Mammary epithelial cell (primary cell): ENCODE measurements at regions not wholly inside any gene's neighbourhood (a gene's known extent, or its start where the extent isn't known, plus 50 kb on each side); places are given as distances from the start of the nearest gene placed in this dataset.

ENCODE experiments used
- EZH2 ChIP-seq: IDR thresholded peaks from 2 replicates; pipeline ENCODE4 v1.6.1; 2012; ENCODE audit warnings: low read length, inconsistent platforms, borderline replicate concordance
- TF ChIP-seq, protein P1 (sequence below), 2 donors: IDR thresholded peaks in 1 of 2; conservative IDR thresholded peaks in 1 of 2; 2 replicates each; pipeline ENCODE4 v1.5.1; 2011 to 2012; ENCODE audit warnings: inconsistent platforms in 2 of 2, low read length in 2 of 2, mild to moderate bottlenecking in 2 of 2, control low read depth in 1 of 2, low read depth in 1 of 2; ENCODE audit not compliant: insufficient read depth in 1 of 2; ENCODE audit errors: extremely low read depth in 1 of 2

DNA sequence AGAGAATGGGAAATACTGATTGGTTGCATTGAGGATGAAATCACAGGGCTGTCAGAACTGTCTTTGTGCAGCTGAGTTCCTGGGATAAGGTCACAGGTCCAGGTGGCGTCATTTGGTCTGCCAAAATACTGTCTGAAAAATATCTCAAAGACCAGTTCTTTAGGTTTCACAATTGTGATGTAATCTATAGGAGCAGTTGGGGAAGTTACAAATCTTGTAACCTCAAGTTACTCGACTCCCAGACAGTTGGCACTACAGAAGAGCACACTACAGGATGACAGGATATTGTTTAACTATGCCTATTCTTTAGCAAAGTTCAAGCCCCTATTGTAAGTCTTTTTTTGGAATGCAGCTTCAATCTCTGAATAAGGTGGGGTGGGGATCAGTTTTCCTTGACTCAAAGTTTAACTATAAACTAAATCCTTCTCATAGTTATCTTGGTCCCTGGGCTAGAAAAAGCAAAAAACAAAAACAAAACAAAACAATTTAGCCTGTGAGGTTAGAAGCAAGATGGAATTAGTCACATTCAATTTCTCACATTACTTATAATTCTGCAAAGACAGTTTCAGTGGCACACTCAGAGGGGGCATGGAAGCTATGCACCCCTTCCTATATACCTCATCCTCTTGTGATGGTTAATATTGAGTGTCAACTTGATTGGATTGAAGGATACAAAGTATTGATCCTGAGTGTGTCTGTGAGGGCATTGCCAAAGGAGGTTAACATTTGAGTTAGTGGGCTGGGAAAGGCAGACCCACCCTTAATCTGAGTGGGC is 276.0 kb downstream of the AUH start:
- TF ChIP-seq, protein P1, sequence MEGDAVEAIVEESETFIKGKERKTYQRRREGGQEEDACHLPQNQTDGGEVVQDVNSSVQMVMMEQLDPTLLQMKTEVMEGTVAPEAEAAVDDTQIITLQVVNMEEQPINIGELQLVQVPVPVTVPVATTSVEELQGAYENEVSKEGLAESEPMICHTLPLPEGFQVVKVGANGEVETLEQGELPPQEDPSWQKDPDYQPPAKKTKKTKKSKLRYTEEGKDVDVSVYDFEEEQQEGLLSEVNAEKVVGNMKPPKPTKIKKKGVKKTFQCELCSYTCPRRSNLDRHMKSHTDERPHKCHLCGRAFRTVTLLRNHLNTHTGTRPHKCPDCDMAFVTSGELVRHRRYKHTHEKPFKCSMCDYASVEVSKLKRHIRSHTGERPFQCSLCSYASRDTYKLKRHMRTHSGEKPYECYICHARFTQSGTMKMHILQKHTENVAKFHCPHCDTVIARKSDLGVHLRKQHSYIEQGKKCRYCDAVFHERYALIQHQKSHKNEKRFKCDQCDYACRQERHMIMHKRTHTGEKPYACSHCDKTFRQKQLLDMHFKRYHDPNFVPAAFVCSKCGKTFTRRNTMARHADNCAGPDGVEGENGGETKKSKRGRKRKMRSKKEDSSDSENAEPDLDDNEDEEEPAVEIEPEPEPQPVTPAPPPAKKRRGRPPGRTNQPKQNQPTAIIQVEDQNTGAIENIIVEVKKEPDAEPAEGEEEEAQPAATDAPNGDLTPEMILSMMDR (conservative IDR thresholded peaks at IDR 0.05 in 1 of 2, IDR thresholded peaks at IDR 0.05 in 1 of 2; ENCODE audit: extremely low read depth in 1 of 2, insufficient read depth in 1 of 2, low read depth in 1 of 2, low read length in 2 of 2), result no peak
- TF ChIP-seq EZH2, result no peak
